ENCODE measurements at regions not wholly inside any gene's neighbourhood (a gene's known extent, or its start where the extent isn't known, plus 50 kb on each side); places are given as distances from the start of the nearest gene placed in this dataset.

- no peak for TF ChIP-seq POLR2A (IDR thresholded peaks at IDR 0.05; ENCODE audit: low read depth, low read length)
- TF ChIP-seq USF2 (IDR thresholded peaks at IDR 0.05; ENCODE audit: low read depth, low read length) = no peak
- no peak for TF ChIP-seq ELK1 (IDR thresholded peaks at IDR 0.05; ENCODE audit: borderline replicate concordance, low read depth, low read length)
- TF ChIP-seq CTCF (conservative IDR thresholded peaks at IDR 0.05; ENCODE audit: low read depth, low read length) = no peak
- TF ChIP-seq BHLHE40 (IDR thresholded peaks at IDR 0.05; ENCODE audit: low read depth, low read length) = no peak
These were observed 489.7 kb downstream of the RFC3 start for GRCh38 chr13:34307607-34308006.

All from IMR-90 (cell line).